H1 (cell line): ENCODE measurements at regions not wholly inside any gene's neighbourhood (a gene's known extent, or its start where the extent isn't known, plus 50 kb on each side); places are given as distances from the start of the nearest gene placed in this dataset.

Source experiments
- CTCF ChIA-PET: fragments of 300-600 bp; sonication (Branson Sonifier 250); formaldehyde crosslinking; loops from one replicate; lab custom pipeline; 2021; ENCODE audit not compliant: partially characterized antibody; lab: Charles Lee
- POLR2A ChIA-PET: fragments of 300-600 bp; sonication (Branson Sonifier 250); formaldehyde crosslinking; loops from one replicate; lab custom pipeline; 2021; ENCODE audit warnings: inconsistent platforms; ENCODE audit not compliant: partially characterized antibody; lab: Charles Lee
- DNase-seq, 2 experiments: peaks; one replicate each; pipeline versions ENCODE4 v3.0.0 to v3.0.0-alpha.2; 2010 to 2022; ENCODE audit warnings: low spot score in 2 of 2, low read depth in 1 of 2, mixed read lengths in 1 of 2
- FAIRE-seq: peaks from 2 replicates; lab custom pipeline; 2011; peaks lifted over from hg19 to GRCh38; lab: Jason Lieb, UNC
- H2AFZ ChIP-seq: 2 replicates; pipeline ENCODE4 v1.8.1; 2012; ENCODE audit warnings: low read length, inconsistent platforms
- H2AK5ac ChIP-seq: 2 replicates; pipeline ENCODE4 v1.6.1; 2013; ENCODE audit warnings: low read depth, low read length
- H2BK120ac ChIP-seq: replicated peaks from 2 replicates; pipeline ENCODE3; 2013; ENCODE audit warnings: low read depth, low read length, inconsistent platforms
- H2BK12ac ChIP-seq: 2 replicates; pipeline ENCODE4 v1.6.1; 2013; ENCODE audit warnings: low read depth, low read length
- H2BK15ac ChIP-seq: 2 replicates; pipeline ENCODE4 v1.6.1; 2013; ENCODE audit warnings: low read length
- H2BK20ac ChIP-seq: 2 replicates; pipeline ENCODE4 v1.6.1; 2013; ENCODE audit warnings: low read length
- H2BK5ac ChIP-seq: 2 replicates; pipeline ENCODE4 v1.6.1; 2013; ENCODE audit warnings: low read depth, low read length
- H3K14ac ChIP-seq: 2 replicates; pipeline ENCODE4 v1.6.1; 2013; ENCODE audit warnings: inconsistent platforms; ENCODE audit not compliant: insufficient read length
- H3K18ac ChIP-seq: 2 replicates; pipeline ENCODE4 v1.6.1; 2013; ENCODE audit warnings: low read length; ENCODE audit errors: extremely low read depth
- H3K23ac ChIP-seq: 2 replicates; pipeline ENCODE4 v1.6.1; 2013; ENCODE audit warnings: inconsistent platforms; ENCODE audit not compliant: insufficient read length
- H3K23me2 ChIP-seq: 2 replicates; pipeline ENCODE4 v1.6.1; 2013; ENCODE audit warnings: low read depth, low read length
- H3K27ac ChIP-seq: 2 replicates; pipeline ENCODE4 v1.6.1; 2011; ENCODE audit warnings: low read depth, low read length, inconsistent platforms
- H3K27me3 ChIP-seq, 4 experiments: replicated peaks in 1 of 4; 1 replicate in 1 of 4; 2 replicates in 3 of 4; pipeline versions ENCODE4 v1.6.1 to v1.8.1; 2011 to 2013; ENCODE audit warnings: low read length in 3 of 4, mild to moderate bottlenecking in 3 of 4, inconsistent platforms in 2 of 4, mixed read lengths in 2 of 4, moderate library complexity in 1 of 4; ENCODE audit not compliant: control insufficient read depth in 3 of 4, insufficient read depth in 3 of 4; ENCODE audit errors: extremely low read depth in 1 of 4
- H3K36me3 ChIP-seq, 4 experiments: 2 replicates each; pipeline versions ENCODE4 v1.6.1 to v1.8.1; 2011 to 2013; ENCODE audit warnings: mild to moderate bottlenecking in 4 of 4, low read length in 3 of 4, moderate library complexity in 2 of 4, control low read depth in 1 of 4, inconsistent platforms in 1 of 4; ENCODE audit not compliant: insufficient read depth in 4 of 4, control insufficient read depth in 2 of 4
- H3K4ac ChIP-seq: replicated peaks from 2 replicates; pipeline ENCODE3; 2013; ENCODE audit warnings: low read length, low read depth, mixed read lengths, inconsistent platforms; ENCODE audit not compliant: insufficient read length
- H3K4me1 ChIP-seq, 4 experiments: replicated peaks in 1 of 4; 1 replicate in 1 of 4; 2 replicates in 3 of 4; pipeline versions ENCODE4 v1.6.1 to v1.8.1; 2011 to 2013; ENCODE audit warnings: low read length in 3 of 4, inconsistent platforms in 2 of 4, mixed read lengths in 1 of 4; ENCODE audit not compliant: insufficient read depth in 4 of 4, control insufficient read depth in 3 of 4
- H3K4me2 ChIP-seq, 2 experiments: 2 replicates each; pipeline versions ENCODE4 v1.6.1 to v1.8.1; 2011 to 2013; ENCODE audit warnings: low read depth in 2 of 2, low read length in 2 of 2, control low read depth in 1 of 2, inconsistent platforms in 1 of 2, mild to moderate bottlenecking in 1 of 2; ENCODE audit not compliant: insufficient read depth in 1 of 2
- H3K4me3 ChIP-seq, 4 experiments: fragments of 200-600, 300-600 bp in 1 of 4; sonication (generic), shearing (Covaris generic), sonication (Bioruptor Twin) in 1 of 4; 2 replicates each; pipeline versions ENCODE4 v1.5.1 to v1.8.1; 2011 to 2016; ENCODE audit warnings: low read length in 4 of 4, low read depth in 3 of 4, control low read depth in 2 of 4, inconsistent platforms in 2 of 4, mild to moderate bottlenecking in 2 of 4, mixed read lengths in 1 of 4, moderate library complexity in 1 of 4; ENCODE audit not compliant: insufficient read depth in 2 of 4; ENCODE audit errors: extremely low read depth in 1 of 4
- H3K56ac ChIP-seq: replicated peaks from 2 replicates; pipeline ENCODE3; 2013; ENCODE audit warnings: low read depth, mild to moderate bottlenecking, mixed read lengths, low read length, inconsistent platforms; ENCODE audit not compliant: insufficient read length
- H3K79me1 ChIP-seq: 2 replicates; pipeline ENCODE4 v1.6.1; 2013; ENCODE audit warnings: low read depth, low read length, control low read depth
- H3K79me2 ChIP-seq, 2 experiments: 2 replicates each; pipeline versions ENCODE4 v1.6.1 to v1.8.1; 2012 to 2013; ENCODE audit warnings: low read length in 2 of 2, mild to moderate bottlenecking in 2 of 2, inconsistent platforms in 1 of 2; ENCODE audit not compliant: insufficient read depth in 2 of 2, control insufficient read depth in 1 of 2
- H3K9ac ChIP-seq, 4 experiments: replicated peaks in 1 of 4; 1 replicate in 1 of 4; 2 replicates in 3 of 4; pipeline versions ENCODE4 v1.6.1 to v1.8.1; 2011 to 2013; ENCODE audit warnings: low read depth in 3 of 4, low read length in 3 of 4, control low read depth in 2 of 4, mild to moderate bottlenecking in 2 of 4, moderate library complexity in 2 of 4, inconsistent platforms in 1 of 4; ENCODE audit errors: extremely low read depth in 1 of 4
- H3K9me3 ChIP-seq, 2 experiments: 2 replicates each; pipeline versions ENCODE4 v1.6.1 to v1.8.1; 2012 to 2013; ENCODE audit warnings: mild to moderate bottlenecking in 2 of 2, moderate library complexity in 2 of 2, control low read depth in 1 of 2, inconsistent platforms in 1 of 2, low read depth in 1 of 2, low read length in 1 of 2, mixed read lengths in 1 of 2; ENCODE audit not compliant: insufficient read depth in 2 of 2
- H4K20me1 ChIP-seq, 2 experiments: replicated peaks in 1 of 2; 2 replicates each; pipeline versions ENCODE3 to v1.8.1; 2011 to 2013; ENCODE audit warnings: inconsistent platforms in 2 of 2, low read length in 2 of 2, mild to moderate bottlenecking in 1 of 2; ENCODE audit not compliant: insufficient read depth in 2 of 2, control insufficient read depth in 1 of 2
- H4K5ac ChIP-seq: 2 replicates; pipeline ENCODE4 v1.6.1; 2013; ENCODE audit warnings: low read length, low read depth, mixed read lengths, inconsistent platforms; ENCODE audit not compliant: insufficient read length
- H4K8ac ChIP-seq: 2 replicates; pipeline ENCODE4 v1.8.0; 2013; ENCODE audit warnings: mild to moderate bottlenecking, moderate library complexity, low read length, inconsistent platforms; ENCODE audit not compliant: insufficient read depth; ENCODE audit errors: extremely low read depth
- H4K91ac ChIP-seq: replicated peaks from 2 replicates; pipeline ENCODE3; 2013; ENCODE audit warnings: low read length, mixed read lengths, inconsistent platforms; ENCODE audit not compliant: insufficient read length
- ASH2L ChIP-seq: fragments of 200-600, 300-600 bp; sonication (generic); IDR thresholded peaks from one replicate; pipeline ENCODE4 v1.7.1; 2017; ENCODE audit warnings: low read length
- CEBPB ChIP-seq: IDR thresholded peaks from 2 replicates; pipeline ENCODE4 v1.6.1; 2012; ENCODE audit warnings: low read depth, low read length
- CHD1 ChIP-seq: IDR thresholded peaks from 2 replicates; pipeline ENCODE4 v1.6.1; 2012; ENCODE audit warnings: low read depth, low read length, improper control_type of control experiment
- CREB1 ChIP-seq: IDR thresholded peaks from 2 replicates; pipeline ENCODE4 v1.6.1; 2012; ENCODE audit warnings: inconsistent platforms
- GABPA ChIP-seq: IDR thresholded peaks from 2 replicates; pipeline ENCODE4 v1.6.1; 2011; ENCODE audit warnings: mild to moderate bottlenecking, low read length, moderate library complexity, borderline replicate concordance; ENCODE audit not compliant: insufficient read depth
- GTF2F1 ChIP-seq: IDR thresholded peaks from 2 replicates; pipeline ENCODE4 v1.6.1; 2012; ENCODE audit warnings: low read depth, low read length, improper control_type of control experiment, borderline replicate concordance
- KDM4A ChIP-seq: IDR thresholded peaks from one replicate; pipeline ENCODE4 v1.7.1; 2012; ENCODE audit warnings: low read depth, mild to moderate bottlenecking, moderate library complexity, low read length, inconsistent platforms; ENCODE audit not compliant: severe bottlenecking
- PHF8 ChIP-seq: fragments of 200-600 bp; sonication (generic); conservative IDR thresholded peaks from 2 replicates; pipeline ENCODE4 v1.7.1; 2012; ENCODE audit warnings: low read depth, mild to moderate bottlenecking, inconsistent platforms, low read length, moderate library complexity
- POLR2A ChIP-seq, 2 experiments: IDR thresholded peaks; 1 replicate in 1 of 2; 2 replicates in 1 of 2; pipeline ENCODE4 v1.6.1; 2011; ENCODE audit warnings: low read depth in 2 of 2, low read length in 2 of 2, mild to moderate bottlenecking in 2 of 2; ENCODE audit errors: control extremely low read depth in 1 of 2
- SIN3A ChIP-seq, 2 experiments: IDR thresholded peaks in 1 of 2; conservative IDR thresholded peaks in 1 of 2; 2 replicates each; pipeline ENCODE4 v1.6.1; 2011 to 2012; ENCODE audit warnings: low read length in 2 of 2, improper control_type of control experiment in 1 of 2, low read depth in 1 of 2, mild to moderate bottlenecking in 1 of 2
- TEAD4 ChIP-seq: IDR thresholded peaks from 2 replicates; pipeline ENCODE4 v1.6.1; 2012; ENCODE audit warnings: low read depth, low read length, inconsistent platforms, mixed read lengths
- WGBS, 2 experiments: shearing (Covaris generic) in 1 of 2; methylation state at CpG; one replicate each; pipeline versions ENCODE4 v1.1.6 to v1.1.7; 2013 to 2015; ENCODE audit warnings: low lambda C conversion rate in 2 of 2, mixed read lengths in 2 of 2, inconsistent platforms in 1 of 2, low coverage in 1 of 2, missing lambda C conversion rate in 1 of 2; ENCODE audit not compliant: insufficient replicate concordance in 2 of 2, insufficient coverage in 1 of 2, insufficient read length in 1 of 2; ENCODE audit errors: extremely low coverage in 1 of 2, missing lambda C conversion rate in 1 of 2; 5-methylcytosine and 5-hydroxymethylcytosine counted together
- TF ChIP-seq, protein P1 (sequence below): IDR thresholded peaks from 2 replicates; pipeline ENCODE4 v1.6.1; 2011; ENCODE audit warnings: low read depth, mild to moderate bottlenecking, low read length; ENCODE audit not compliant: insufficient read depth

DNA sequence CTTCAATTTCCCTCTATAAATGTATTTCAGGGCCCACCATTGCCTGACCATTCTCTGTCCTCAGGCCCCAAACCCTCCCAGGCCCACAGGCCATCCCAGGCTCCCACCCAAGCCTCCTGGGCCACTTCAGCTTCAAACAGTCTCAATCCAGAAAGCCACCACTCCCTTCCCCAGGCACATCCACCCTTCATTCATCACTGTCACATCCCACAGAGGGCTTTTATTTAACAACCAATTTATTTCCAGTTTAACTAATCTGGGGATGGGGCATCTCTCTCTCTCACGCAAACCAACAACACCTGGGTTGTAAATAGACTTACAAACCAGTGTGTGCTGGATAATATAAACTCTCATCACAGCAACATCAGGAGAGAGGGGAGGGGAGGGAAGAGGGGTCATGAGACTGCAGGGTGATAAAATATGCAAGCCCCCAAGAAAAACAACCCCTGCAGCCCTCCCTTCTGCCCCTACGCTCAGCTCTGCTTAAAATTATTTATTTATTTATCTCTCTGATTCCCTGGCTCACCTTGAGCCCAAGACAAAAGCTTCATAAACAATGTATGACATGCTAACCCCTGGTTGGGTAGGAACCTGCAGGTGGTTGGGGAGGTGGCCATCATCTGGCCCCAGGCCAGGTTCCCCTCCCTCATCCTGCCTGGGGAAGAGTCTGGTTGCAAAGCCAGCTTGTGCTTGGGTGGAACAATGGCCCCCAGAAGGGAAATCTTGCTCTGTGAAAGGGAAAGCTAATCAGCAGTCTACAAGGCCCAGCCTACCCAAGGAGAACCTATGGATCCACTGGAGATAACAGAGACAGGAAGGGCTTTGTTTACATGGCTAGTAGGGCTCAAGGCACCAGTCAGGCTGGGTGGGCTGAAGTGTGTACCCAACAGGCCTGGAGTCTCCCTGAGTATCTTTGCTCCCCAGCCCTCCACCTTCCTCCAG, 359.2 kb downstream of the BUD13 start:
- Histone ChIP-seq H3K4me1 (peaks cover 4 to 9% (median 4%) of the 10 kb centered on the region in 4 experiments; a peak in 5 of 7 replicates), H4K20me1 (peaks cover 0 to 2% of the 10 kb centered on the region in 2 experiments), H3K79me2 (no peaks in the 10 kb centered on the region; a peak in 1 of 4 replicates), H3K4me2 (no peak overlapping the region), H2BK5ac (0 out of 2 replicates have a peak overlapping the region, but pooled peaks have one; percentile 3), H3K27me3 (no peaks in the 10 kb centered on the region), H3K4ac (no peak overlapping the region), H3K79me1 (no peaks in the 10 kb centered on the region; the same call in 1 of the 2 replicates), H3K18ac (no peak overlapping the region), H3K27ac (no peak overlapping the region), H3K56ac (no peak overlapping the region), H4K91ac (no peak overlapping the region), H3K23me2 (peaks cover 2% of the 10 kb centered on the region; the same call in 1 of the 2 replicates), H2BK20ac (no peak overlapping the region), H3K9me3 (no peaks in the 10 kb centered on the region), H3K36me3 (no peaks in the 10 kb centered on the region), H2AFZ (no peak overlapping the region), H3K23ac (no peak overlapping the region), H3K4me3 (no peak overlapping the region), H2BK120ac (no peak overlapping the region), H4K8ac (no peak overlapping the region), H3K9ac (no peak overlapping the region), H4K5ac (no peak overlapping the region), H2BK15ac (no peak overlapping the region), H2AK5ac (no peak overlapping the region), H3K14ac (no peak overlapping the region), H2BK12ac (no peak overlapping the region)
- POLR2A ChIA-PET: interaction anchor here (1.2 kb wide), 1 partner anchor 34 kb away, joined by 3 read pairs; no protein-coding TSS in a partner anchor
- 96% methylated on average over 2 of the region's 2 CpGs; no CpG with 5 or more reads in 1 of the 2 experiments for WGBS, 2 experiments
- CTCF ChIA-PET: interaction anchor here (0.5 to 3.4 kb wide), 8 partner anchors 10 to 132 kb away, joined by 3 to 13 read pairs (median 3); no protein-coding TSS in a partner anchor
- FAIRE-seq (no peak), DNase-seq (no peak)
- no peak for TF ChIP-seq POLR2A (IDR thresholded peaks at IDR 0.05; ENCODE audit: control extremely low read depth in 1 of 2, low read depth in 2 of 2, low read length in 2 of 2)
- no peak for TF ChIP-seq PHF8
- TF ChIP-seq KDM4A: no peak
- TF ChIP-seq SIN3A (conservative IDR thresholded peaks at IDR 0.05 in 1 of 2, IDR thresholded peaks at IDR 0.05 in 1 of 2; ENCODE audit: low read depth in 1 of 2, low read length in 2 of 2): no peak
- TF ChIP-seq GABPA: no peak
- no peak for TF ChIP-seq CREB1
- TF ChIP-seq CEBPB: no peak
- TF ChIP-seq TEAD4: no peak
- TF ChIP-seq GTF2F1: no peak
- TF ChIP-seq, protein P1, sequence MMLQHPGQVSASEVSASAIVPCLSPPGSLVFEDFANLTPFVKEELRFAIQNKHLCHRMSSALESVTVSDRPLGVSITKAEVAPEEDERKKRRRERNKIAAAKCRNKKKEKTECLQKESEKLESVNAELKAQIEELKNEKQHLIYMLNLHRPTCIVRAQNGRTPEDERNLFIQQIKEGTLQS: no peak
- no peak for TF ChIP-seq CHD1
- TF ChIP-seq ASH2L: no peak
